ENCODE measurements at regions not wholly inside any gene's neighbourhood (a gene's known extent, or its start where the extent isn't known, plus 50 kb on each side); places are given as distances from the start of the nearest gene placed in this dataset.
A peak's percentile ranks its signal among the peaks of the same experiment; 100 is the strongest.
"Not testable (repeated sequence)": the region's sequence is repeated elsewhere in the genome, so short reads cannot be mapped to it uniquely, and the experiment has no call there.

- peak; percentile 9 for TF ChIP-seq CTCF (IDR thresholded peaks at IDR 0.05; ENCODE audit: low read depth, low read length, missing control alignments)
- DNase-seq (ENCODE audit: low read depth): no peak
- peak overlapping the region; percentile 58 for H3K4me3 ChIP-seq (ENCODE audit: low read depth, low read length)
- in situ Hi-C loops (cut with HindIII; ENCODE audit: low sequenced_read_pairs): no loop called here
Measured at GRCh38 chr12:65728848-65729793, 95.2 kb upstream of the HMGA2 start.

- no peak for DNase-seq (ENCODE audit: low read depth)
- no peak for TF ChIP-seq CTCF (IDR thresholded peaks at IDR 0.05; ENCODE audit: low read depth, low read length, missing control alignments)
- H3K4me3 ChIP-seq (ENCODE audit: low read depth, low read length): no peak overlapping the region
- in situ Hi-C loops (cut with HindIII; ENCODE audit: low sequenced_read_pairs): no loop called here
Measured at GRCh38 chr12:65731771-65732170, 92.5 kb upstream of the HMGA2 start.

- in situ Hi-C loops (cut with HindIII; ENCODE audit: low sequenced_read_pairs); H3K4me3 ChIP-seq (ENCODE audit: low read depth, low read length); DNase-seq (ENCODE audit: low read depth): not testable (repeated sequence)
Measured at GRCh38 chr12:65733643-65734042, 90.6 kb upstream of the HMGA2 start.

GRCh38 chr12:65734226-65734625, 90.1 kb upstream of the HMGA2 start:
- no peak for TF ChIP-seq CTCF (IDR thresholded peaks at IDR 0.05; ENCODE audit: low read depth, low read length, missing control alignments)
- in situ Hi-C loops (cut with HindIII; ENCODE audit: low sequenced_read_pairs): no loop called here
- DNase-seq (ENCODE audit: low read depth): no peak
- H3K4me3 ChIP-seq (ENCODE audit: low read depth, low read length): no peak overlapping the region

- no peak overlapping the region for H3K4me3 ChIP-seq (ENCODE audit: low read depth, low read length)
- in situ Hi-C loops (cut with HindIII; ENCODE audit: low sequenced_read_pairs): loop anchor here (5.0 kb wide), 1 partner anchor 78 kb away; no protein-coding TSS in a partner anchor
- no peak for DNase-seq (ENCODE audit: low read depth)
- TF ChIP-seq CTCF (IDR thresholded peaks at IDR 0.05; ENCODE audit: low read depth, low read length, missing control alignments): no peak
Measured at GRCh38 chr12:65739606-65740005, 84.7 kb upstream of the HMGA2 start.

GRCh38 chr12:65740506-65740872, 83.8 kb upstream of the HMGA2 start:
- DNase-seq (ENCODE audit: low read depth): no peak
- no peak for TF ChIP-seq CTCF (IDR thresholded peaks at IDR 0.05; ENCODE audit: low read depth, low read length, missing control alignments)
- in situ Hi-C loops (cut with HindIII; ENCODE audit: low sequenced_read_pairs): no loop called here
- H3K4me3 ChIP-seq (ENCODE audit: low read depth, low read length): no peak overlapping the region

GRCh38 chr12:65740873-65741600, 83.2 kb upstream of the HMGA2 start:
- no peak for TF ChIP-seq CTCF (IDR thresholded peaks at IDR 0.05; ENCODE audit: low read depth, low read length, missing control alignments)
- H3K4me3 ChIP-seq (ENCODE audit: low read depth, low read length): peak overlapping the region; percentile 76
- in situ Hi-C loops (cut with HindIII; ENCODE audit: low sequenced_read_pairs): no loop called here
- peak; percentile 55 for DNase-seq (ENCODE audit: low read depth)

Measured in astrocyte of the cerebellum (primary cell).